ENCODE measurements at regions not wholly inside any gene's neighbourhood (a gene's known extent, or its start where the extent isn't known, plus 50 kb on each side); places are given as distances from the start of the nearest gene placed in this dataset.
"Not testable (repeated sequence)": the region's sequence is repeated elsewhere in the genome, so short reads cannot be mapped to it uniquely, and the experiment has no call there.

DNA sequence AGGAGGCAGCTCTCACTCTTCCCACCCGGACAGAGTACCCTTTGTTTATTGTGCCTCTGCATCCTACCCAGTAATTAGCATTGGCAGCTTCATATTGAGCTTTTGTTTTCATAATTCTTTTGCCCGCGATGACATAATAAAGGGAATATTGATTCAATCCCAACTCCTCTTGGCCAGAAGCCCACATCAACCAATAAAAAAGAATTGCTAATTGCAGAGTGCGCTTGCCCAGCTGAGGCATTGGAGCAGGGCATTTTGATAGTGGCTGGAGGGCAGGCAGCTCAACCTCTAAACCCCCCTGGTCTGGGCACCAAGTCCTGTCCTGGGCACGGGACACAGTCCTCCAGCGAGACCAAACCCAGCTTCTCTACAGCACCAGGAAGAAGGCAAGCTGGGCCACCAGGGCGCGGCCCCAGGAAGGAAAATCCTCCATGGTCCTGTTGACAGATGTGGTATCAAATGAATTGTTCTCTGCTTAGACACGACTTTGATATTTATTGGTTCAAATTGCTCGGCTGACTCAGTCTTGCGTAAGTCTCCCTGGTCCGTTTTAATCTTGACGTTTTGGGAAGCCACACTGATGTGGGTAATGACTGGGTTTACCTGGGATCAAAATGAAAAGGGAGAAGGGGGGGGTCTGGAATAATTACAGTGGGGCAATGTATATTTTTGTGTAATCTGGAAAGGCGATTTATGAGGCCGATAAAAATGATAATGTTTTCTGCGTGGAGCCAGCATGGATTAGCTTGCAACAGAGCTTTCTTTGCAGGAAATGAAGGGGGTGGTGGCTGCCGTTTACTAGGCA is 220.7 kb upstream of the MSX2 start:
- H3K36me3 ChIP-seq (replicated peaks; ENCODE audit: insufficient read depth, low read depth) = no peaks in the 10 kb centered on the region
- H3K4me2 ChIP-seq = peak overlapping the region; percentile 66
- TF ChIP-seq EZH2 (IDR thresholded peaks at IDR 0.05; ENCODE audit: borderline replicate concordance) = no peak
- TF ChIP-seq, protein P1, sequence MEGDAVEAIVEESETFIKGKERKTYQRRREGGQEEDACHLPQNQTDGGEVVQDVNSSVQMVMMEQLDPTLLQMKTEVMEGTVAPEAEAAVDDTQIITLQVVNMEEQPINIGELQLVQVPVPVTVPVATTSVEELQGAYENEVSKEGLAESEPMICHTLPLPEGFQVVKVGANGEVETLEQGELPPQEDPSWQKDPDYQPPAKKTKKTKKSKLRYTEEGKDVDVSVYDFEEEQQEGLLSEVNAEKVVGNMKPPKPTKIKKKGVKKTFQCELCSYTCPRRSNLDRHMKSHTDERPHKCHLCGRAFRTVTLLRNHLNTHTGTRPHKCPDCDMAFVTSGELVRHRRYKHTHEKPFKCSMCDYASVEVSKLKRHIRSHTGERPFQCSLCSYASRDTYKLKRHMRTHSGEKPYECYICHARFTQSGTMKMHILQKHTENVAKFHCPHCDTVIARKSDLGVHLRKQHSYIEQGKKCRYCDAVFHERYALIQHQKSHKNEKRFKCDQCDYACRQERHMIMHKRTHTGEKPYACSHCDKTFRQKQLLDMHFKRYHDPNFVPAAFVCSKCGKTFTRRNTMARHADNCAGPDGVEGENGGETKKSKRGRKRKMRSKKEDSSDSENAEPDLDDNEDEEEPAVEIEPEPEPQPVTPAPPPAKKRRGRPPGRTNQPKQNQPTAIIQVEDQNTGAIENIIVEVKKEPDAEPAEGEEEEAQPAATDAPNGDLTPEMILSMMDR (IDR thresholded peaks at IDR 0.05; ENCODE audit: poor library complexity) = no peak
- no peak for TF ChIP-seq EZH2phosphoT487 (IDR thresholded peaks at IDR 0.05; ENCODE audit: low read depth, severe bottlenecking, unreplicated experiment)
- H3K9me3 ChIP-seq (ENCODE audit: low read depth) = no peaks in the 10 kb centered on the region
- no peaks in the 10 kb centered on the region for H4K20me1 ChIP-seq (ENCODE audit: insufficient read depth, poor library complexity, severe bottlenecking)
- H3K79me2 ChIP-seq = no peaks in the 10 kb centered on the region
- no peak overlapping the region for H3K4me3 ChIP-seq
- H3K4me1 ChIP-seq (ENCODE audit: insufficient read depth) = peaks cover 11% of the 10 kb centered on the region
- no peaks in the 10 kb centered on the region for H3K27me3 ChIP-seq
- peak overlapping the region; percentile 65 for H3K27ac ChIP-seq
- no peak overlapping the region for H2AFZ ChIP-seq
- H3K9me2 ChIP-seq (replicated peaks; ENCODE audit: insufficient read depth) = no peaks in the 10 kb centered on the region
- WGBS (ENCODE audit: low lambda C conversion rate, missing lambda C conversion rate) = 40% methylated on average over 17 of the region's 17 CpGs
- DNase-seq (ENCODE audit: low spot score) = peak; percentile 59

DNA sequence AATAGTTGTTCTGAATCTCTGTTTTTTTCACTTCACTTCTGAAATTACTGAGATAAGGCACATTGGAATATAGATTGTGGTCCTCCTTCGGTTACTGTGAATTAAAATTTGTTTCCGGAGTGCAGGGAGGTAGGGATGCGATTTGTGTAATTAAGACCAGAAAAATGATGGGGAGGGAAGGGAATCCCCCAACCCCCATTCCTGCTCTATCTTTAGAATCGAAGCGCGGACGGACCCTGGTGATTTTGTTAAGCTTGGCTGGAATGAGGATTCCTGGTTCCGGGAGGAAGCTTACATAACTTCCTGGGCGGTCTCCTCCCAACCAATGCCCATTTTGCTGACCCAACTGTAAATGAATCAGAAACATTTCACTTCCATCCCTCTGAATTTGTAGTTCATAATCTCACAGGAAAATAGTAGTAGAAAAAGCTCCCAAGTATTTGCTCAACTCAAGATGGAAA is 220.1 kb upstream of the MSX2 start:
- no peak for DNase-seq (ENCODE audit: low spot score)
- TF ChIP-seq EZH2phosphoT487 (IDR thresholded peaks at IDR 0.05; ENCODE audit: low read depth, severe bottlenecking, unreplicated experiment) (no peak), EZH2 (IDR thresholded peaks at IDR 0.05; ENCODE audit: borderline replicate concordance) (no peak)
- TF ChIP-seq, protein P1 (IDR thresholded peaks at IDR 0.05; ENCODE audit: poor library complexity) = no peak
- Histone ChIP-seq H3K36me3 (replicated peaks; ENCODE audit: insufficient read depth, low read depth) (no peaks in the 10 kb centered on the region), H3K27ac (peak overlapping the region; percentile 65), H3K4me2 (peak overlapping the region; percentile 66), H3K9me2 (replicated peaks; ENCODE audit: insufficient read depth) (no peaks in the 10 kb centered on the region), H3K4me3 (no peak overlapping the region), H3K9me3 (ENCODE audit: low read depth) (no peaks in the 10 kb centered on the region), H3K79me2 (no peaks in the 10 kb centered on the region), H3K27me3 (no peaks in the 10 kb centered on the region), H2AFZ (no peak overlapping the region), H3K4me1 (ENCODE audit: insufficient read depth) (peaks cover 11% of the 10 kb centered on the region), H4K20me1 (ENCODE audit: insufficient read depth, poor library complexity, severe bottlenecking) (no peaks in the 10 kb centered on the region)
- 41% methylated on average over 9 of the region's 9 CpGs for whole genome bisulfite sequencing (ENCODE audit: low lambda C conversion rate, missing lambda C conversion rate)

DNA sequence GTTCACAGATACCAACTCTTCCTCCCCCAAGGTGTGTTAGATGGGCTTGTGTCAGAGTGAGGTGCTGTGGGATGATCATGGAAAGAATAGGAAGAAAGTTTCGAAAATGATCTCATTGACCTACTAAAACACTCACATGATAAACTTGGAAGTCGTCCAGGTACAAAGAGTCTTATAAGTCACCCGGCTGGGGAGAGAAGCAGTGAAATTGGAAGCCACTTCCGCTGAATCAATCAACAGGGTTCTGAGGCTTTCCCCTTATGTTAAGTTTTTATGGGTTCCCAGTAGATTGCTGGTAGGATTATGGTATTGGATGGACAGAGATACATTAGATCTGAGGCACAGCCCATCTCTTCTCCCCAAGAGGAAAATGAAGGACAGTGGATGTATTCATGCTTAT is 218.8 kb upstream of the MSX2 start:
- H4K20me1 ChIP-seq (ENCODE audit: insufficient read depth, poor library complexity, severe bottlenecking) = no peaks in the 10 kb centered on the region
- no peak for TF ChIP-seq EZH2phosphoT487 (IDR thresholded peaks at IDR 0.05; ENCODE audit: low read depth, severe bottlenecking, unreplicated experiment)
- no peak for TF ChIP-seq EZH2 (IDR thresholded peaks at IDR 0.05; ENCODE audit: borderline replicate concordance)
- TF ChIP-seq, protein P1 (IDR thresholded peaks at IDR 0.05; ENCODE audit: poor library complexity) = no peak
- no peak overlapping the region for H2AFZ ChIP-seq
- DNase-seq (ENCODE audit: low spot score) = no peak
- peaks cover 11% of the 10 kb centered on the region for H3K4me1 ChIP-seq (ENCODE audit: insufficient read depth)
- no peaks in the 10 kb centered on the region for H3K9me3 ChIP-seq (ENCODE audit: low read depth)
- H3K36me3 ChIP-seq (replicated peaks; ENCODE audit: insufficient read depth, low read depth) = no peaks in the 10 kb centered on the region
- no peak overlapping the region for H3K27ac ChIP-seq
- H3K79me2 ChIP-seq = no peaks in the 10 kb centered on the region
- no peaks in the 10 kb centered on the region for H3K9me2 ChIP-seq (replicated peaks; ENCODE audit: insufficient read depth)
- no peaks in the 10 kb centered on the region for H3K27me3 ChIP-seq
- WGBS (ENCODE audit: low lambda C conversion rate, missing lambda C conversion rate) = 54% methylated on average over 4 of the region's 4 CpGs
- H3K4me3 ChIP-seq = no peak overlapping the region
- no peak overlapping the region for H3K4me2 ChIP-seq

DNA sequence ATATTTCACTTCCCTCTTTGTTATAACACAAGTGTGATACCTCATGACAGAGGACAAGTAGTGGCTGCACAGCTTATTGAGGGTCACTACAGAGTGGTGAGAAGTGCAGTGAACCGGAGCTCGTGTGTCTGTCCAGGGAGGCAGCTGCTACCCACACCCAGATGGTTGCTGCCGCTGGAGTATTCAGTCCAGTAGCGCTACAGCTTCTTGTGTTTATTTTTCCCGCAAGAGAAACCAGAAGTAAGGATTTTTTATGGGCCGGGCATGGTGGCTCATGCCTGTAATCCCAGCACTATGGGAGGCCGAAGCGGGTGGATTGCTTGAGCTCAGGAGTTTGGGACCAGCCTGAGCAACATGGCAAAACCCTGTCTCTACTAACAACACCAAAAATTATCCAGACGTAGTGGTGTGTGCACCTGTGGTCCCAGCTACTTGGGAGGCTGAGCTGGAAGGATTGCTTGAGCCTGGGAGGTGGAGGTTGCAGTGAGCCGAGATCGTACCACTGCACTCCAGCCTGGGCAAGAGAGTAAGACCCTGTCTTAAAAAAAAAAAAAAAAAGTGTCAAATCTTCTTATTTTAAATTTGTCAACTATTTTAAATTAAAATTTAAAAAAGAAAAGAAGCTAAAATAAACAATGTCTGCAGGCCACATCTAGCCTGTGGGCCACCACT is 213.5 kb upstream of the MSX2 start:
- H3K36me3 ChIP-seq (replicated peaks; ENCODE audit: insufficient read depth, low read depth); H3K4me1 ChIP-seq (ENCODE audit: insufficient read depth); H4K20me1 ChIP-seq (ENCODE audit: insufficient read depth, poor library complexity, severe bottlenecking); H3K27ac ChIP-seq; H3K9me2 ChIP-seq (replicated peaks; ENCODE audit: insufficient read depth); H2AFZ ChIP-seq; H3K79me2 ChIP-seq; DNase-seq (ENCODE audit: low spot score); H3K9me3 ChIP-seq (ENCODE audit: low read depth); H3K4me2 ChIP-seq; H3K27me3 ChIP-seq; H3K4me3 ChIP-seq: not testable (repeated sequence)
- 75% methylated on average over 11 of the region's 11 CpGs for WGBS (ENCODE audit: low lambda C conversion rate, missing lambda C conversion rate)
